ENCODE measurements at regions not wholly inside any gene's neighbourhood (a gene's known extent, or its start where the extent isn't known, plus 50 kb on each side); places are given as distances from the start of the nearest gene placed in this dataset.

- no peak overlapping the region for H2AFZ ChIP-seq (ENCODE audit: low read depth, low read length)
- H3K4me1 ChIP-seq (ENCODE audit: low read length): no peaks in the 10 kb centered on the region
- H3K4me3 ChIP-seq (ENCODE audit: low read length): no peak overlapping the region
- H3K9ac ChIP-seq (ENCODE audit: low read length): no peak overlapping the region
- H4K20me1 ChIP-seq (ENCODE audit: insufficient read depth, low read length): no peaks in the 10 kb centered on the region
- H3K79me2 ChIP-seq (ENCODE audit: low read length): no peaks in the 10 kb centered on the region
- no peak overlapping the region for H3K27ac ChIP-seq (ENCODE audit: low read length)
- no peak overlapping the region for H3K4me2 ChIP-seq (ENCODE audit: low read length)
- TF ChIP-seq EZH2phosphoT487 (IDR thresholded peaks at IDR 0.05; ENCODE audit: low read depth) (no peak), CTCF (IDR thresholded peaks at IDR 0.05; ENCODE audit: low read depth, low read length) (no peak)
- H3K36me3 ChIP-seq (replicated peaks; ENCODE audit: low read depth, low read length): no peaks in the 10 kb centered on the region
- peaks cover 3% of the 10 kb centered on the region for H3K27me3 ChIP-seq (ENCODE audit: low read depth, low read length)
- H3K9me3 ChIP-seq (ENCODE audit: insufficient read depth, low read length): no peaks in the 10 kb centered on the region
Measured at GRCh38 chr14:65838565-65838964, 426.0 kb downstream of the FUT8 start.

- TF ChIP-seq CTCF (IDR thresholded peaks at IDR 0.05; ENCODE audit: low read depth, low read length) (no peak), EZH2phosphoT487 (IDR thresholded peaks at IDR 0.05; ENCODE audit: low read depth) (no peak)
- H3K27me3 ChIP-seq (ENCODE audit: low read depth, low read length): peaks cover 3% of the 10 kb centered on the region
- no peak overlapping the region for H3K4me3 ChIP-seq (ENCODE audit: low read length)
- no peaks in the 10 kb centered on the region for H3K36me3 ChIP-seq (replicated peaks; ENCODE audit: low read depth, low read length)
- no peak overlapping the region for H3K9ac ChIP-seq (ENCODE audit: low read length)
- H2AFZ ChIP-seq (ENCODE audit: low read depth, low read length): no peak overlapping the region
- no peaks in the 10 kb centered on the region for H3K79me2 ChIP-seq (ENCODE audit: low read length)
- no peaks in the 10 kb centered on the region for H3K4me1 ChIP-seq (ENCODE audit: low read length)
- H4K20me1 ChIP-seq (ENCODE audit: insufficient read depth, low read length): no peaks in the 10 kb centered on the region
- H3K9me3 ChIP-seq (ENCODE audit: insufficient read depth, low read length): no peaks in the 10 kb centered on the region
- no peak overlapping the region for H3K27ac ChIP-seq (ENCODE audit: low read length)
- H3K4me2 ChIP-seq (ENCODE audit: low read length): no peak overlapping the region
Measured at GRCh38 chr14:65840118-65840751, 427.7 kb downstream of the FUT8 start.

GRCh38 chr14:65840786-65841185 lies 428.3 kb downstream of the FUT8 start:
- Histone ChIP-seq H3K27me3 (ENCODE audit: low read depth, low read length) (peaks cover 3% of the 10 kb centered on the region), H3K9me3 (ENCODE audit: insufficient read depth, low read length) (no peaks in the 10 kb centered on the region), H4K20me1 (ENCODE audit: insufficient read depth, low read length) (no peaks in the 10 kb centered on the region), H3K27ac (ENCODE audit: low read length) (no peak overlapping the region), H2AFZ (ENCODE audit: low read depth, low read length) (no peak overlapping the region), H3K79me2 (ENCODE audit: low read length) (no peaks in the 10 kb centered on the region), H3K4me2 (ENCODE audit: low read length) (no peak overlapping the region), H3K9ac (ENCODE audit: low read length) (no peak overlapping the region), H3K4me1 (ENCODE audit: low read length) (no peaks in the 10 kb centered on the region), H3K36me3 (replicated peaks; ENCODE audit: low read depth, low read length) (no peaks in the 10 kb centered on the region), H3K4me3 (ENCODE audit: low read length) (no peak overlapping the region)
- TF ChIP-seq EZH2phosphoT487 (IDR thresholded peaks at IDR 0.05; ENCODE audit: low read depth): no peak
- no peak for TF ChIP-seq CTCF (IDR thresholded peaks at IDR 0.05; ENCODE audit: low read depth, low read length)

DNA sequence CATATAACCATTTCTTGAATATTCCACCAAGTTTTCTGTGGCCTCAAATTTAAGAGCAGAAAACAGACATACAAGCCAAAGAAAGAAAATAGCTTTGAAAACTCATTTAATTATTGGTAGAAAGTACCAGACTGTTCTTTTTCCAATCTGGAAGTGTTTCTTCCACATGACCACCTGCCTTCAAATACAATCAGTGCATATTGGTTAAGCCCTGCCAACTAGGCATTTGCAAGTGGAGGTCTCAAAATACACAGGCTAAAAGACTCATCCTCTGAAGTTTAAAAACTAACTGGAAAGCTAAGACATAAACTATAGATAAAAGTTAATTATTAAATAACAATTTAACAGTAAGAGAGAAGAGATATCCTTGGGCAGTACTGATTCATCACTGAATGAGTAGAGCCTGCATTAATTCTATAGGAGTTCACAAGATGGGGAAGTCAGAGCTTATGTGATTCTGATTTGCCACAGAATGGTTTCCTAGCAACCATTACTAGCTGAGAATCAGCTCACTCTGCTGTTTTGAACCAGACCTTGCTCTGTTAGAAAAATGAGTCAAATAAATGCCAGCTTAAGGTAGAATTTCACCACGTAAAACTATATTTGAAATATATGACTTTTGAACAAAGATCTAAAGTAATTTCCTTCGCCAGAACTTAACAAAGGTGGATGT lies 433.8 kb downstream of the FUT8 start:
- Histone ChIP-seq H3K79me2 (ENCODE audit: low read length) (no peaks in the 10 kb centered on the region), H2AFZ (ENCODE audit: low read depth, low read length) (no peak overlapping the region), H3K27ac (ENCODE audit: low read length) (no peak overlapping the region), H3K4me2 (ENCODE audit: low read length) (no peak overlapping the region), H3K27me3 (ENCODE audit: low read depth, low read length) (no peaks in the 10 kb centered on the region; the same call in 1 of the 2 replicates), H3K4me1 (ENCODE audit: low read length) (no peaks in the 10 kb centered on the region), H3K4me3 (ENCODE audit: low read length) (no peak overlapping the region), H4K20me1 (ENCODE audit: insufficient read depth, low read length) (no peaks in the 10 kb centered on the region), H3K9me3 (ENCODE audit: insufficient read depth, low read length) (no peaks in the 10 kb centered on the region), H3K9ac (ENCODE audit: low read length) (no peak overlapping the region), H3K36me3 (replicated peaks; ENCODE audit: low read depth, low read length) (no peaks in the 10 kb centered on the region)
- TF ChIP-seq CTCF (IDR thresholded peaks at IDR 0.05; ENCODE audit: low read depth, low read length) (no peak), EZH2phosphoT487 (IDR thresholded peaks at IDR 0.05; ENCODE audit: low read depth) (no peak)
